K562 (cell line): ENCODE measurements at regions not wholly inside any gene's neighbourhood (a gene's known extent, or its start where the extent isn't known, plus 50 kb on each side); places are given as distances from the start of the nearest gene placed in this dataset.

Experiments
- ATAC-seq: fragments of 200-7000 bp; cut with Tn5 transposase; 3 replicates; pipeline ENCODE4 v1.9.1; 2020; ENCODE audit warnings: moderate library complexity
- BruUV-seq: library from RNA; stranded (reverse); fragments of 400-500 nt; replicated peaks from 2 replicates; lab custom pipeline; 2021; lab: Mats Ljungman, UMichigan
- CTCF ChIA-PET: fragments of 300-600 bp; formaldehyde crosslinking; extraction: SDS; loops from one replicate; lab custom pipeline; 2021; ENCODE audit warnings: low intra/inter-chr PET ratio; lab: Yijun Ruan, JAX
- POLR2A ChIA-PET: fragments of 300-600, 350-650 bp; sonication (Branson Sonifier 250); formaldehyde crosslinking; extraction: SDS; loops from one replicate; lab custom pipeline; 2021; ENCODE audit warnings: antibody characterized with exemption, inconsistent platforms; lab: Yijun Ruan, JAX
- DNase-seq, 4 experiments: peaks; one replicate each; pipeline versions ENCODE4 v3.0.0 to v3.0.0-alpha.2; 2011 to 2018; ENCODE audit warnings: low spot score in 3 of 4, mixed read lengths in 3 of 4; ENCODE audit errors: extremely low read depth in 1 of 4
- FAIRE-seq: peaks from 2 replicates; lab custom pipeline; 2011; peaks lifted over from hg19 to GRCh38; lab: Jason Lieb, UNC
- H2AFZ ChIP-seq: 2 replicates; pipeline ENCODE4 v1.6.0; 2011; ENCODE audit warnings: low read depth, low read length, control low read depth, inconsistent platforms
- H3K27ac ChIP-seq: fragments of 200-600 bp; 3 replicates; pipeline ENCODE4 v1.8.0; 2011; ENCODE audit warnings: low read depth, mild to moderate bottlenecking, control low read depth, inconsistent platforms, low read length, moderate library complexity, mixed read lengths; ENCODE audit errors: extremely low read depth
- H3K27me3 ChIP-seq, 2 experiments: fragments of 300-600 bp in 1 of 2; 2 replicates in 1 of 2; 3 replicates in 1 of 2; pipeline versions ENCODE4 v1.6.0 to v1.8.0; 2011; ENCODE audit warnings: inconsistent platforms in 2 of 2, low read length in 2 of 2, mild to moderate bottlenecking in 1 of 2, mixed read lengths in 1 of 2, moderate library complexity in 1 of 2; ENCODE audit not compliant: control insufficient read depth in 2 of 2, insufficient read depth in 2 of 2
- H3K36me3 ChIP-seq: fragments of 300-600 bp; 3 replicates; pipeline ENCODE4 v1.8.0; 2011; ENCODE audit warnings: mild to moderate bottlenecking, low read length, inconsistent platforms; ENCODE audit not compliant: control insufficient read depth, insufficient read depth
- H3K4me1 ChIP-seq, 2 experiments: fragments of 200-600 bp in 1 of 2; replicated peaks in 1 of 2; 2 replicates in 1 of 2; 3 replicates in 1 of 2; pipeline versions ENCODE4 v1.5.1 to v1.8.0; 2011; ENCODE audit warnings: inconsistent platforms in 2 of 2, low read length in 2 of 2, mild to moderate bottlenecking in 1 of 2, mixed read lengths in 1 of 2, moderate library complexity in 1 of 2; ENCODE audit not compliant: control insufficient read depth in 2 of 2, insufficient read depth in 2 of 2
- H3K4me2 ChIP-seq: 2 replicates; pipeline ENCODE4 v1.6.1; 2011; ENCODE audit warnings: low read length, control low read depth, inconsistent platforms, mixed read lengths; ENCODE audit not compliant: insufficient read depth
- H3K4me3 ChIP-seq: fragments of 200-600 bp; sonication (generic), shearing (Covaris generic); 2 replicates; pipeline ENCODE4 v1.5.1; 2016; ENCODE audit warnings: control low read depth, inconsistent platforms
- H3K79me2 ChIP-seq: fragments of 200-600 bp; 3 replicates; pipeline ENCODE4 v1.8.0; 2011; ENCODE audit warnings: low read length, inconsistent platforms; ENCODE audit not compliant: control insufficient read depth, insufficient read depth
- H3K9ac ChIP-seq, 2 experiments: 2 replicates each; pipeline versions ENCODE4 v1.6.0 to v1.6.1; 2011; ENCODE audit warnings: low read depth in 2 of 2, low read length in 2 of 2, control low read depth in 1 of 2, inconsistent platforms in 1 of 2, mild to moderate bottlenecking in 1 of 2, mixed read lengths in 1 of 2; ENCODE audit not compliant: insufficient read depth in 1 of 2
- H3K9me1 ChIP-seq: one replicate; pipeline ENCODE4 v1.6.0; 2011; ENCODE audit warnings: inconsistent platforms, mild to moderate bottlenecking, low read length, moderate library complexity; ENCODE audit not compliant: control insufficient read depth, insufficient read depth
- H3K9me3 ChIP-seq: replicated peaks from 2 replicates; pipeline ENCODE4 v1.5.1; 2011; ENCODE audit warnings: low read depth, low read length, inconsistent platforms; ENCODE audit not compliant: control insufficient read depth, insufficient read depth
- H4K20me1 ChIP-seq: replicated peaks from 2 replicates; pipeline ENCODE4 v1.6.1; 2011; ENCODE audit warnings: low read length, inconsistent platforms, mixed read lengths; ENCODE audit not compliant: control insufficient read depth, insufficient read depth
- FUS ChIP-seq: fragments of 200-400 bp; formaldehyde crosslinking; optimal IDR thresholded peaks from 2 replicates; pipeline ENCODE3; 2017; ENCODE audit warnings: low read depth, low read length
- RBM34 ChIP-seq: fragments of 200-400 bp; formaldehyde crosslinking; IDR thresholded peaks from 2 replicates; pipeline ENCODE4 v1.6.1; 2018; ENCODE audit warnings: low read length, borderline replicate concordance; ENCODE audit not compliant: insufficient read depth
- ZNF695 ChIP-seq: fragments of 450-650 bp; formaldehyde crosslinking; IDR thresholded peaks from 2 replicates; pipeline ENCODE4 v1.4.0; 2020; ENCODE audit warnings: mild to moderate bottlenecking, moderate library complexity
- WGBS: fragments of 100-300 bp; shearing (Covaris generic); methylation state at CpG from one replicate; pipeline ENCODE4 v1.1.6; 2016; ENCODE audit warnings: low coverage, mixed read lengths; ENCODE audit not compliant: insufficient coverage; ENCODE audit errors: missing lambda C conversion rate; 5-methylcytosine and 5-hydroxymethylcytosine counted together
- in situ Hi-C: fragments of 300-500 bp; cut with MboI; formaldehyde crosslinking; loops from 4 replicates; pipeline ENCODE4 v1.15.0; 2018; ENCODE audit warnings: inconsistent platforms, mixed read lengths
- intact Hi-C: fragments of 100-400 bp; cut with micrococcal nuclease; formaldehyde crosslinking; loops from 2 replicates; pipeline ENCODE4 v1.14.2; 2022
- TF ChIP-seq, protein P1 (sequence below), 2 experiments: fragments of 150-350 bp in 1 of 2; IDR thresholded peaks; 2 replicates each; pipeline ENCODE4 v1.6.1; 2012 to 2016; ENCODE audit warnings: low read depth in 2 of 2, low read length in 2 of 2, mild to moderate bottlenecking in 1 of 2, moderate library complexity in 1 of 2

DNA sequence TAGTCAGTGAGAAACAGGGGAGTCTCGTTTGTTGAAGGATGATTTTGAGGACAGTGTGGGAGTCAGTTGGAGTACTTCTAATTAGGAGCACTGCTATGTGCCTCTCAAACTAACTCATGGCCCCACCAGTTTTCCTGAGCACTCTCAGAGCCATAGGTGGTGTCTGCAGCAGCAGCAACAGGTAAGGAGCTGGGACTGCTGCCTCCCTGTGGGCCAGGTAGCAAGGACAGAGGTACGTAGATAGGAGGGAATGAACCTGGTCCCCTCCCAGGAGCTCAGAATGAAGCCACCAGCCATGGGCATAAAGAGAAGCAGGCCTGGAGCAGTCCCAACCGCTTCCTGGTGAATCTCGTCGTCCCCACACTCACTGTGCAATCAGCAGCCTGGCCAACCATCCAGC lies 183.4 kb downstream of the BUD13 start:
- no TSS peak for BruUV-seq
- no peaks in the 10 kb centered on the region for H4K20me1 ChIP-seq
- ChIA-PET POLR2A (no interaction called here), CTCF (no interaction called here)
- H3K9ac ChIP-seq = no peak overlapping the region
- H3K4me1 ChIP-seq = no peaks in the 10 kb centered on the region
- ATAC-seq = no peak
- H3K4me2 ChIP-seq = no peak overlapping the region
- TF ChIP-seq, protein P1, sequence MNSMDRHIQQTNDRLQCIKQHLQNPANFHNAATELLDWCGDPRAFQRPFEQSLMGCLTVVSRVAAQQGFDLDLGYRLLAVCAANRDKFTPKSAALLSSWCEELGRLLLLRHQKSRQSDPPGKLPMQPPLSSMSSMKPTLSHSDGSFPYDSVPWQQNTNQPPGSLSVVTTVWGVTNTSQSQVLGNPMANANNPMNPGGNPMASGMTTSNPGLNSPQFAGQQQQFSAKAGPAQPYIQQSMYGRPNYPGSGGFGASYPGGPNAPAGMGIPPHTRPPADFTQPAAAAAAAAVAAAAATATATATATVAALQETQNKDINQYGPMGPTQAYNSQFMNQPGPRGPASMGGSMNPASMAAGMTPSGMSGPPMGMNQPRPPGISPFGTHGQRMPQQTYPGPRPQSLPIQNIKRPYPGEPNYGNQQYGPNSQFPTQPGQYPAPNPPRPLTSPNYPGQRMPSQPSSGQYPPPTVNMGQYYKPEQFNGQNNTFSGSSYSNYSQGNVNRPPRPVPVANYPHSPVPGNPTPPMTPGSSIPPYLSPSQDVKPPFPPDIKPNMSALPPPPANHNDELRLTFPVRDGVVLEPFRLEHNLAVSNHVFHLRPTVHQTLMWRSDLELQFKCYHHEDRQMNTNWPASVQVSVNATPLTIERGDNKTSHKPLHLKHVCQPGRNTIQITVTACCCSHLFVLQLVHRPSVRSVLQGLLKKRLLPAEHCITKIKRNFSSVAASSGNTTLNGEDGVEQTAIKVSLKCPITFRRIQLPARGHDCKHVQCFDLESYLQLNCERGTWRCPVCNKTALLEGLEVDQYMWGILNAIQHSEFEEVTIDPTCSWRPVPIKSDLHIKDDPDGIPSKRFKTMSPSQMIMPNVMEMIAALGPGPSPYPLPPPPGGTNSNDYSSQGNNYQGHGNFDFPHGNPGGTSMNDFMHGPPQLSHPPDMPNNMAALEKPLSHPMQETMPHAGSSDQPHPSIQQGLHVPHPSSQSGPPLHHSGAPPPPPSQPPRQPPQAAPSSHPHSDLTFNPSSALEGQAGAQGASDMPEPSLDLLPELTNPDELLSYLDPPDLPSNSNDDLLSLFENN (IDR thresholded peaks at IDR 0.05; ENCODE audit: low read depth in 2 of 2, low read length in 2 of 2) = no peak
- TF ChIP-seq FUS = no peak
- no peak for TF ChIP-seq RBM34
- no peak for TF ChIP-seq ZNF695 (CRISPR knock-in tag)
- TF ChIP-seq, all 486 proteins: peak for 0
- FAIRE-seq = no peak
- WGBS = 0% methylated on average over 2 of the region's 5 CpGs
- in situ Hi-C loops = no loop called here
- Histone ChIP-seq H3K79me2 (no peaks in the 10 kb centered on the region), H3K4me3 (no peak overlapping the region), H3K9me1 (no peaks in the 10 kb centered on the region), H2AFZ (no peak overlapping the region), H3K9me3 (no peaks in the 10 kb centered on the region), H3K27ac (no peak overlapping the region), H3K36me3 (no peaks in the 10 kb centered on the region), H3K27me3 (peaks cover 0 to 21% of the 10 kb centered on the region in 2 experiments; a peak in 3 of 5 replicates)
- intact Hi-C loops = no loop called here
- DNase-seq = no peak
